HG03159 (cell line): ENCODE measurements at regions not wholly inside any gene's neighbourhood (a gene's known extent, or its start where the extent isn't known, plus 50 kb on each side); places are given as distances from the start of the nearest gene placed in this dataset.

Source experiments
- ATAC-seq: cut with Tn5 transposase; IDR thresholded peaks from one replicate; pipeline ENCODE4 v1.9.1; 2021; ENCODE audit warnings: mild to moderate bottlenecking, moderate library complexity; ENCODE audit not compliant: unreplicated experiment

GRCh38 chr9:14031810-14032209 is 282.1 kb downstream of the NFIB start:
- no peak for ATAC-seq

- ATAC-seq, result no peak
These were observed 282.9 kb downstream of the NFIB start for GRCh38 chr9:14031060-14031414.

- ATAC-seq, result no peak
These were observed 283.4 kb downstream of the NFIB start for GRCh38 chr9:14030375-14031059.

GRCh38 chr9:14029806-14030374 is 284.1 kb downstream of the NFIB start:
- no peak for ATAC-seq

- ATAC-seq, result no peak
These were observed 286.7 kb downstream of the NFIB start for GRCh38 chr9:14027116-14027800.

GRCh38 chr9:14025741-14026140 is 288.2 kb downstream of the NFIB start:
- no peak for ATAC-seq

GRCh38 chr9:14023285-14023684 is 290.7 kb downstream of the NFIB start:
- no peak for ATAC-seq

- ATAC-seq, result no peak
These were observed 291.9 kb downstream of the NFIB start for GRCh38 chr9:14021871-14022525.

GRCh38 chr9:14018081-14018480 is 295.9 kb downstream of the NFIB start:
- ATAC-seq, result no peak

- no peak for ATAC-seq
These were observed 299.2 kb downstream of the NFIB start for GRCh38 chr9:14014744-14015143.

GRCh38 chr9:14014218-14014617 is 299.7 kb downstream of the NFIB start:
- no peak for ATAC-seq

GRCh38 chr9:14011799-14012560 is 302.0 kb downstream of the NFIB start:
- no peak for ATAC-seq

- no peak for ATAC-seq
These were observed 306.7 kb downstream of the NFIB start for GRCh38 chr9:14007190-14007769.

GRCh38 chr9:14006386-14007187 is 307.4 kb downstream of the NFIB start:
- ATAC-seq, result no peak

- no peak for ATAC-seq
These were observed 309.8 kb downstream of the NFIB start for GRCh38 chr9:14004110-14004509.

- ATAC-seq, result no peak
These were observed 319.7 kb downstream of the NFIB start for GRCh38 chr9:13994240-13994639.

- ATAC-seq, result no peak
These were observed 320.2 kb downstream of the NFIB start for GRCh38 chr9:13993632-13994185.

GRCh38 chr9:13992138-13993088 is 321.5 kb downstream of the NFIB start:
- no peak for ATAC-seq

GRCh38 chr9:13991395-13991794 is 322.5 kb downstream of the NFIB start:
- ATAC-seq, result no peak
